Loucy (cell line): ENCODE measurements at regions not wholly inside any gene's neighbourhood (a gene's known extent, or its start where the extent isn't known, plus 50 kb on each side); places are given as distances from the start of the nearest gene placed in this dataset.

Experiments
- CTCF ChIP-seq: fragments of 200-600 bp; sonication (generic); conservative IDR thresholded peaks from 2 replicates; pipeline ENCODE4 v1.5.1; 2014; ENCODE audit warnings: mild to moderate bottlenecking, antibody characterized with exemption, low read length
- EZH2phosphoT487 ChIP-seq: fragments of 200-600 bp; IDR thresholded peaks from 2 replicates; pipeline ENCODE4 v1.6.1; 2018; ENCODE audit warnings: antibody characterized with exemption, mild to moderate bottlenecking, moderate library complexity, borderline replicate concordance

GRCh38 chr3:127484601-127485388 lies 105.7 kb downstream of the TPRA1 start:
- no peak for TF ChIP-seq CTCF
- TF ChIP-seq EZH2phosphoT487: no peak
